ENCODE measurements at regions not wholly inside any gene's neighbourhood (a gene's known extent, or its start where the extent isn't known, plus 50 kb on each side); places are given as distances from the start of the nearest gene placed in this dataset.
A peak's percentile ranks its signal among the peaks of the same experiment; 100 is the strongest.

DNA sequence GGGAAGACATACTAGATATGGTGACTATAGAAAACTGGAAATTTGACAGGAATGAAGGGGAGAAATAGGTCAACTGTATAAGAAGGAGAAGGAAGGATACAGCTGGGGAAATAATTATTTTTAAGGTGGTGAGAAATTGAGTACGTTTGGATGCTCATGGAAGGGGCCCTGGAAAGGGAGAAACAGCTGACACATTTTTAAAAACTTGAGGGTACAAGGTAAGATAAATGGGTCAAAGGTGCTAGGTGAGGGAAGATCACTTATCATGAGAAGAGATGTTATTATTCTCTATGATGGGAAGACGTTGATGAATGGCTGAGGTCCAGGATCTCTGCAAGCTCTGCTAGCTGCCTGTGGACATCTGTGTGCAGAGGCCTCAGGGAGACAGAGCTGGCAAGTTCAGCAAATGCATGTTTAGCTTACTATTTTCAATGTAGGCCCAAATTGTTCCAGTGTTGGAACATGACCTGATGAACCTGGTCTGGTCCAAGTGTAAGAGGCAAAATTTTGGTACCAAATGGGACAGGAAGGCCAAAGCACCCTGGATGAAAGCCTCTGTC lies 181.7 kb downstream of the MTRR start:
- DNase-seq (no peak), ATAC-seq (no peak)
- H3K4me1 ChIP-seq: no peaks in the 10 kb centered on the region
- no peak overlapping the region for H3K27ac ChIP-seq
- intact Hi-C loops (cut with DNase I): no loop called here
- no peaks in the 10 kb centered on the region for H3K9me3 ChIP-seq
- H3K27me3 ChIP-seq: no peaks in the 10 kb centered on the region
- H3K36me3 ChIP-seq: no peaks in the 10 kb centered on the region
- TF ChIP-seq CTCF (IDR thresholded peaks at IDR 0.05): no peak
- H3K4me3 ChIP-seq: no peak overlapping the region

DNA sequence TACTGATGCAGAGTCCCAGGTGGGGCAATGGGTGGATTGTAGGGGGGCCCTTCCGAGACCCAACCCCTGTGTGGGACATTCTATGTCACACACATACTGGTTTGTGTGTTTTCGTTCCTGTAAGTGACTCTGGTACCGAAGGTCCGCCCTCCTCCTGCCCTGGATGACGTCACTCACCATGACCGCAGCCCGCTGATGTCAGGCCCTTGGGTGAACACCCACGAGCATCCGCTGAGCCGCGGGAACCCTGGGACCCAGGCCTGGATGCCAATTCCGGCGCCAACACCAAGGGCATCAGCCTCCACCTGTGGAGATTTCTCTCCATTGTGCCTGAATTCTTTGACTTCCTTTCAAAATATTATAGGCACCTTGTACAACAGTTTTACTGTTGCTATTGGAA lies 184.3 kb downstream of the MTRR start:
- DNase-seq (no peak), ATAC-seq (no peak)
- no peak overlapping the region for H3K4me3 ChIP-seq
- no peak for TF ChIP-seq CTCF (IDR thresholded peaks at IDR 0.05)
- H3K36me3 ChIP-seq: no peaks in the 10 kb centered on the region
- no peaks in the 10 kb centered on the region for H3K4me1 ChIP-seq
- intact Hi-C loops (cut with DNase I): no loop called here
- no peaks in the 10 kb centered on the region for H3K9me3 ChIP-seq
- no peaks in the 10 kb centered on the region for H3K27me3 ChIP-seq
- H3K27ac ChIP-seq: no peak overlapping the region

DNA sequence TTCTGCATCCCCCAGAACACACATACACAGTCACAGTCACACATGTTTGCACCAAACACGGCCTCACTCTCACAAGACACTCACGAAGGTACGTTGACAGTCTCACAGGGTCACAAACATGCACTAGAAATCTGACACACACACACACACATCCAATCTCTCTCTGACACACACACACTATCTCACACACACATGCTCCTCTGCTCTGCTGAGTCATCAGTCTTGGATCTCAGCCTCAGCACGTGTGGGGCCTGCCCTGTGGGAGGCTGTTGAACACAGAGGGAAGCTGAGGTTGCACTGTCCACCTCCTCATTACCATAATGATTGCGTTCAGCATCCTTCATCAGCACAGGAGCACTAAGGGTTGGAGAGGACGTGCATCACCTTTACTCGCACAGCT lies 188.8 kb downstream of the MTRR start:
- Histone ChIP-seq H3K27ac (no peak overlapping the region), H3K36me3 (no peaks in the 10 kb centered on the region), H3K9me3 (no peaks in the 10 kb centered on the region), H3K4me3 (no peak overlapping the region), H3K27me3 (no peaks in the 10 kb centered on the region), H3K4me1 (no peaks in the 10 kb centered on the region)
- peak; percentile 27 for ATAC-seq
- DNase-seq: no peak
- TF ChIP-seq CTCF (IDR thresholded peaks at IDR 0.05): no peak
- intact Hi-C loops (cut with DNase I): no loop called here

DNA sequence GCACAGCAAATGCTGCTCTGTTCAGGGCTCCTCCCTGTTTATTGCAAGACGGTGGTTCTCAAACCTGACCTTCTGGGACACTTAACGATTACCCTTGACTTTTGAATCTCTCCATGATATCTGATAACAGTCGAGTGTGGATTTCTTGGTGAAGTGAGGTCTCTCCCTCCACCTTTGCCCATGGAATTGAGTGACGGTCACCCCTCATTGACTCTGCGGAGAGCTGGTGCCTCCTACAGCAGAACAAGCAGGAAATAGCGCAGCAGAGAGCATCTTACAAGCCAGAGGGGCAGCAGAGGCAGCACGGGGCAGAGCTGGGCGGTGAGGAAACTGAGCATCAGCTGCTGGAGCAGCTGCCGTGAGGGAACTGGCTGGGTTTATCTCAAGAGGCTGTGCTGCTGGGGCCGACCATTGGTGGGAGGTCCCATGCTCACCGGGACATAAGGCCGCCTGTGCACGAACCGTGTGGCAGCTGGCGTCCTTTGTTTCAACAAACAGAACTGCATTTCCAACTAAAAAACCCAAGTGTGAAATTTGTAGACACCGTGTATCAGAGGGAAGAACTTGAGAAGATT lies 189.8 kb downstream of the MTRR start:
- TF ChIP-seq CTCF (IDR thresholded peaks at IDR 0.05): no peak
- ATAC-seq: no peak
- H3K27me3 ChIP-seq: no peaks in the 10 kb centered on the region
- no peak overlapping the region for H3K27ac ChIP-seq
- H3K36me3 ChIP-seq: no peaks in the 10 kb centered on the region
- H3K9me3 ChIP-seq: no peaks in the 10 kb centered on the region
- H3K4me1 ChIP-seq: no peaks in the 10 kb centered on the region
- no peak overlapping the region for H3K4me3 ChIP-seq
- no peak for DNase-seq
- intact Hi-C loops (cut with DNase I): no loop called here

GRCh38 chr5:8059337-8059736 lies 190.4 kb downstream of the MTRR start:
- DNase-seq (no peak), ATAC-seq (no peak)
- H3K27me3 ChIP-seq: no peaks in the 10 kb centered on the region
- H3K9me3 ChIP-seq: no peaks in the 10 kb centered on the region
- no peak overlapping the region for H3K4me3 ChIP-seq
- no peak overlapping the region for H3K27ac ChIP-seq
- H3K36me3 ChIP-seq: no peaks in the 10 kb centered on the region
- TF ChIP-seq CTCF (IDR thresholded peaks at IDR 0.05): no peak
- H3K4me1 ChIP-seq: no peaks in the 10 kb centered on the region
- intact Hi-C loops (cut with DNase I): no loop called here
